Panc1 (cell line): ENCODE measurements at regions not wholly inside any gene's neighbourhood (a gene's known extent, or its start where the extent isn't known, plus 50 kb on each side); places are given as distances from the start of the nearest gene placed in this dataset.

Experiments
- ATAC-seq: fragments of 200-7000 bp; cut with Tn5 transposase; 2 replicates; pipeline ENCODE4 v1.9.1; 2020; ENCODE audit warnings: mild to moderate bottlenecking, moderate library complexity
- BruUV-seq: library from RNA; stranded (reverse); fragments of 400-500 nt; replicated peaks from 2 replicates; lab custom pipeline; 2021; lab: Mats Ljungman, UMichigan
- CTCF ChIA-PET: fragments of 300-600 bp; sonication (Branson Sonifier 250); formaldehyde crosslinking; loops from one replicate; lab custom pipeline; 2022; ENCODE audit warnings: antibody characterized with exemption; lab: Charles Lee
- POLR2A ChIA-PET: fragments of 300-600 bp; sonication (Branson Sonifier 250); formaldehyde crosslinking; loops from one replicate; lab custom pipeline; 2022; ENCODE audit warnings: antibody characterized with exemption; lab: Charles Lee
- DNase-seq: peaks from one replicate; pipeline ENCODE4 v3.0.0-alpha.2; 2010; ENCODE audit warnings: low read depth, low spot score
- H3K27ac ChIP-seq: 2 replicates; pipeline ENCODE4 v1.5.1; 2011; ENCODE audit warnings: mild to moderate bottlenecking, low read length, inconsistent platforms
- H3K27me3 ChIP-seq: fragments of 200-500 bp; sonication (Bioruptor generic); 2 replicates; pipeline ENCODE4 v1.6.0; 2014; ENCODE audit warnings: low read length, inconsistent platforms; ENCODE audit not compliant: control insufficient read depth, insufficient read depth
- H3K36me3 ChIP-seq: fragments of 200-500 bp; sonication (Bioruptor generic); 2 replicates; pipeline ENCODE4 v1.5.1; 2014; ENCODE audit warnings: inconsistent platforms, mild to moderate bottlenecking, low read length, moderate library complexity; ENCODE audit not compliant: control insufficient read depth, insufficient read depth
- H3K4me1 ChIP-seq: 2 replicates; pipeline ENCODE4 v1.5.1; 2011; ENCODE audit warnings: inconsistent platforms, mild to moderate bottlenecking, low read length, moderate library complexity; ENCODE audit not compliant: control insufficient read depth, insufficient read depth
- H3K4me3 ChIP-seq, 2 experiments: 2 replicates each; pipeline ENCODE4 v1.5.1; 2011 to 2012; ENCODE audit warnings: low read depth in 2 of 2, low read length in 2 of 2, mild to moderate bottlenecking in 2 of 2, inconsistent platforms in 1 of 2, moderate library complexity in 1 of 2
- H3K9me3 ChIP-seq: fragments of 200-500 bp; sonication (Bioruptor generic); 2 replicates; pipeline ENCODE4 v1.5.1; 2014; ENCODE audit warnings: low read depth, mild to moderate bottlenecking, inconsistent platforms, low read length, moderate library complexity; ENCODE audit not compliant: control insufficient read depth, insufficient read depth
- CTCF ChIP-seq: fragments of 450-650 bp; IDR thresholded peaks from 2 replicates; pipeline ENCODE4 v1.5.1; 2017; ENCODE audit warnings: mild to moderate bottlenecking
- POLR2AphosphoS5 ChIP-seq: IDR thresholded peaks from 2 replicates; pipeline ENCODE4 v1.6.1; 2012; ENCODE audit warnings: mild to moderate bottlenecking, low read depth, low read length, moderate library complexity
- SIN3A ChIP-seq: IDR thresholded peaks from 2 replicates; pipeline ENCODE4 v1.6.1; 2012; ENCODE audit warnings: low read depth, mild to moderate bottlenecking, low read length, moderate library complexity, borderline replicate concordance; ENCODE audit not compliant: insufficient read depth
- TCF7L2 ChIP-seq: IDR thresholded peaks from 2 replicates; pipeline ENCODE4 v1.6.1; 2011; ENCODE audit warnings: mild to moderate bottlenecking, low read depth, low read length, inconsistent platforms
- in situ Hi-C: cut with HindIII; loops from 2 replicates; pipeline ENCODE4 v1.10.0; 2016; ENCODE audit warnings: low sequenced_read_pairs, low pct_unique_long_range_greater_than_20kb
- intact Hi-C: fragments of 100-400 bp; cut with micrococcal nuclease; formaldehyde crosslinking; loops from one replicate; pipeline ENCODE4 v1.10.0; 2022; ENCODE audit not compliant: unreplicated experiment
- TF ChIP-seq, protein P1 (sequence below), 2 experiments: IDR thresholded peaks; 2 replicates each; pipeline ENCODE4 v1.6.1; 2011 to 2012; ENCODE audit warnings: low read depth in 2 of 2, control low read depth in 1 of 2, low read length in 1 of 2, mild to moderate bottlenecking in 1 of 2, moderate library complexity in 1 of 2; ENCODE audit not compliant: insufficient read depth in 1 of 2

DNA sequence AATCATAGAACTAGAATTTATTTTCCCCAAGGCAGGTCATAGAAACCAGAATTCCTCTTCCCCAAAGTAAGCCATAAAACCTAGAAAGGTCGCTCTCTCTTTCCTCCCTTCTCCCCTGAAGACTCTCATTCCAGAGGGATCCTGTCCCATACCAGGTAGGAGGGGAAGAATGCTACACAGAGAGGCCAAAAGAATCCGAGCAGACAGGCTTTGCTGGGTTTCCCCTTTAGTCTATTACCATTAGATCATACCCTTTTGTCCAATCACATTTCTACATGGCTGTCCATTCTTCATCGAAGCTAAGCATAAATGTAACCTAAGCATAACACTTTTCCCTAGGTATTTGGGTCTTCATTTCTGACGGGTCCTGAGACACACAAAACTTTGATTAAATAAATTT is 204.5 kb downstream of the SPTSSA start:
- CTCF ChIA-PET: no interaction called here
- DNase-seq (no peak), ATAC-seq (no peak)
- in situ Hi-C loops (no loop called here), intact Hi-C loops (no loop called here)
- TF ChIP-seq CTCF (no peak), SIN3A (no peak), TCF7L2 (no peak), POLR2AphosphoS5 (no peak)
- TF ChIP-seq, protein P1, sequence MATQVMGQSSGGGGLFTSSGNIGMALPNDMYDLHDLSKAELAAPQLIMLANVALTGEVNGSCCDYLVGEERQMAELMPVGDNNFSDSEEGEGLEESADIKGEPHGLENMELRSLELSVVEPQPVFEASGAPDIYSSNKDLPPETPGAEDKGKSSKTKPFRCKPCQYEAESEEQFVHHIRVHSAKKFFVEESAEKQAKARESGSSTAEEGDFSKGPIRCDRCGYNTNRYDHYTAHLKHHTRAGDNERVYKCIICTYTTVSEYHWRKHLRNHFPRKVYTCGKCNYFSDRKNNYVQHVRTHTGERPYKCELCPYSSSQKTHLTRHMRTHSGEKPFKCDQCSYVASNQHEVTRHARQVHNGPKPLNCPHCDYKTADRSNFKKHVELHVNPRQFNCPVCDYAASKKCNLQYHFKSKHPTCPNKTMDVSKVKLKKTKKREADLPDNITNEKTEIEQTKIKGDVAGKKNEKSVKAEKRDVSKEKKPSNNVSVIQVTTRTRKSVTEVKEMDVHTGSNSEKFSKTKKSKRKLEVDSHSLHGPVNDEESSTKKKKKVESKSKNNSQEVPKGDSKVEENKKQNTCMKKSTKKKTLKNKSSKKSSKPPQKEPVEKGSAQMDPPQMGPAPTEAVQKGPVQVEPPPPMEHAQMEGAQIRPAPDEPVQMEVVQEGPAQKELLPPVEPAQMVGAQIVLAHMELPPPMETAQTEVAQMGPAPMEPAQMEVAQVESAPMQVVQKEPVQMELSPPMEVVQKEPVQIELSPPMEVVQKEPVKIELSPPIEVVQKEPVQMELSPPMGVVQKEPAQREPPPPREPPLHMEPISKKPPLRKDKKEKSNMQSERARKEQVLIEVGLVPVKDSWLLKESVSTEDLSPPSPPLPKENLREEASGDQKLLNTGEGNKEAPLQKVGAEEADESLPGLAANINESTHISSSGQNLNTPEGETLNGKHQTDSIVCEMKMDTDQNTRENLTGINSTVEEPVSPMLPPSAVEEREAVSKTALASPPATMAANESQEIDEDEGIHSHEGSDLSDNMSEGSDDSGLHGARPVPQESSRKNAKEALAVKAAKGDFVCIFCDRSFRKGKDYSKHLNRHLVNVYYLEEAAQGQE (IDR thresholded peaks at IDR 0.05; ENCODE audit: insufficient read depth in 1 of 2, low read depth in 2 of 2, low read length in 1 of 2): no peak
- Histone ChIP-seq H3K36me3 (no peaks in the 10 kb centered on the region), H3K4me3 (no peak overlapping the region), H3K27me3 (no peaks in the 10 kb centered on the region; the same call in 1 of the 2 replicates), H3K9me3 (no peaks in the 10 kb centered on the region), H3K4me1 (no peaks in the 10 kb centered on the region), H3K27ac (no peak overlapping the region)
- BruUV-seq: no TSS peak
- POLR2A ChIA-PET: no interaction called here

DNA sequence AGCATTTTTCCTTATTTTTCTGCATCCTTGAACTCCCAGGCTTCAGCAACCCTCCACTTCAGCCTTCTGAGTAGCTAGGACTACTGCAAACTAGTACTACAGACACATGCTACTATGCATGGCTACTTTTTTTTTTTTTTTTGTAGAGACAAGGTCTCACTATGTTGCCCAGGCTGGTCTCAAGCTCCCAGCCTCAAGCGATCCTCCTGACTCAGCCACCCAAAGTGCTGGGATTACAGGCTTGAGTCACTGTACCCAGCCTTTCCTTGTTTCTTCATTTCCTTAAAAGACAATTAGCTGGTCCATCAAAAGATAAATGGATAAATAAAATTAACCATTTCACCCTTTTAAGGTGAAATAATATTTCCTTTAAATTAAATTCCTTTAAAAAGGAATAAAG is 205.8 kb downstream of the SPTSSA start:
- in situ Hi-C loops (no loop called here), intact Hi-C loops (no loop called here)
- Histone ChIP-seq H3K36me3 (no peaks in the 10 kb centered on the region), H3K9me3 (no peaks in the 10 kb centered on the region), H3K27me3 (no peaks in the 10 kb centered on the region), H3K4me1 (no peaks in the 10 kb centered on the region), H3K4me3 (no peak overlapping the region), H3K27ac (no peak overlapping the region)
- BruUV-seq: no TSS peak
- CTCF ChIA-PET: no interaction called here
- POLR2A ChIA-PET: no interaction called here
- no peak for TF ChIP-seq CTCF
- TF ChIP-seq, protein P1 (IDR thresholded peaks at IDR 0.05; ENCODE audit: insufficient read depth in 1 of 2, low read depth in 2 of 2, low read length in 1 of 2): no peak
- TF ChIP-seq TCF7L2: no peak
- no peak for TF ChIP-seq SIN3A
- no peak for TF ChIP-seq POLR2AphosphoS5
- no peak for ATAC-seq
- DNase-seq: no peak
